ENCODE measurements at regions not wholly inside any gene's neighbourhood (a gene's known extent, or its start where the extent isn't known, plus 50 kb on each side); places are given as distances from the start of the nearest gene placed in this dataset.

GRCh38 chr12:126891789-126892188 is 1375.2 kb upstream of the TMEM132C start:
- H3K27ac ChIP-seq (ENCODE audit: low read length), result no peak overlapping the region
- H3F3A ChIP-seq (ENCODE audit: insufficient read depth, low read length, poor library complexity, severe bottlenecking), result no peaks in the 10 kb centered on the region
- TF ChIP-seq REST (IDR thresholded peaks at IDR 0.05; ENCODE audit: borderline replicate concordance) (no peak), EZH2 (IDR thresholded peaks at IDR 0.05; ENCODE audit: borderline replicate concordance, insufficient read depth, low read length, poor library complexity, severe bottlenecking) (no peak), TAF1 (IDR thresholded peaks at IDR 0.05; ENCODE audit: low read depth) (no peak), EP300 (conservative IDR thresholded peaks at IDR 0.05; ENCODE audit: poor library complexity, severe bottlenecking) (no peak), RAD21 (conservative IDR thresholded peaks at IDR 0.05) (no peak), MXI1 (conservative IDR thresholded peaks at IDR 0.05; ENCODE audit: poor library complexity, severe bottlenecking) (no peak), POLR2AphosphoS5 (IDR thresholded peaks at IDR 0.05) (no peak), SMC3 (conservative IDR thresholded peaks at IDR 0.05; ENCODE audit: poor library complexity) (no peak), CTCF (IDR thresholded peaks at IDR 0.05; ENCODE audit: poor library complexity, severe bottlenecking) (no peak)

GRCh38 chr12:126895951-126896913 is 1370.7 kb upstream of the TMEM132C start:
- Histone ChIP-seq H3K36me3 (ENCODE audit: insufficient read depth, low read length) (no peaks in the 10 kb centered on the region), H3F3A (ENCODE audit: insufficient read depth, low read length, poor library complexity, severe bottlenecking) (no peaks in the 10 kb centered on the region), H3K9me2 (ENCODE audit: insufficient read depth, low read length) (no peaks in the 10 kb centered on the region), H4K20me1 (ENCODE audit: insufficient read depth) (no peaks in the 10 kb centered on the region), H3K9ac (ENCODE audit: low read length) (no peak overlapping the region), H3K9me3 (ENCODE audit: low read length) (no peaks in the 10 kb centered on the region), H2AFZ (ENCODE audit: low read depth, low read length) (no peak overlapping the region), H3K4me3 (ENCODE audit: low read length) (no peak overlapping the region), H3K4me2 (ENCODE audit: low read length) (no peak overlapping the region), H3K79me2 (replicated peaks; ENCODE audit: insufficient read depth, low read length) (no peaks in the 10 kb centered on the region), H3K27ac (ENCODE audit: low read length) (no peak overlapping the region), H3K27me3 (ENCODE audit: insufficient read depth, low read depth, low read length) (no peaks in the 10 kb centered on the region)
- TF ChIP-seq POLR2AphosphoS5 (IDR thresholded peaks at IDR 0.05) (no peak), EP300 (conservative IDR thresholded peaks at IDR 0.05; ENCODE audit: poor library complexity, severe bottlenecking) (no peak), EZH2 (IDR thresholded peaks at IDR 0.05; ENCODE audit: borderline replicate concordance, insufficient read depth, low read length, poor library complexity, severe bottlenecking) (no peak), TAF1 (IDR thresholded peaks at IDR 0.05; ENCODE audit: low read depth) (no peak), SMC3 (conservative IDR thresholded peaks at IDR 0.05; ENCODE audit: poor library complexity) (no peak), MXI1 (conservative IDR thresholded peaks at IDR 0.05; ENCODE audit: poor library complexity, severe bottlenecking) (no peak), REST (IDR thresholded peaks at IDR 0.05; ENCODE audit: borderline replicate concordance) (no peak), RAD21 (conservative IDR thresholded peaks at IDR 0.05) (no peak), CTCF (IDR thresholded peaks at IDR 0.05; ENCODE audit: poor library complexity, severe bottlenecking) (no peak)

More at GRCh38 chr12:126891789-126892188, 1375.2 kb upstream of the TMEM132C start:
- Histone ChIP-seq H3K9me3 (ENCODE audit: low read length) (no peaks in the 10 kb centered on the region), H3K79me2 (replicated peaks; ENCODE audit: insufficient read depth, low read length) (no peaks in the 10 kb centered on the region), H3K4me3 (ENCODE audit: low read length) (no peak overlapping the region), H3K9me2 (ENCODE audit: insufficient read depth, low read length) (no peaks in the 10 kb centered on the region), H3K27me3 (ENCODE audit: insufficient read depth, low read depth, low read length) (no peaks in the 10 kb centered on the region), H4K20me1 (ENCODE audit: insufficient read depth) (no peaks in the 10 kb centered on the region), H2AFZ (ENCODE audit: low read depth, low read length) (no peak overlapping the region), H3K36me3 (ENCODE audit: insufficient read depth, low read length) (no peaks in the 10 kb centered on the region), H3K4me2 (ENCODE audit: low read length) (no peak overlapping the region), H3K9ac (ENCODE audit: low read length) (no peak overlapping the region)
